HG03196 (cell line): ENCODE measurements at regions not wholly inside any gene's neighbourhood (a gene's known extent, or its start where the extent isn't known, plus 50 kb on each side); places are given as distances from the start of the nearest gene placed in this dataset.

Experiments
- ATAC-seq: cut with Tn5 transposase; IDR thresholded peaks from one replicate; pipeline ENCODE4 v1.9.1; 2021; ENCODE audit not compliant: unreplicated experiment

DNA sequence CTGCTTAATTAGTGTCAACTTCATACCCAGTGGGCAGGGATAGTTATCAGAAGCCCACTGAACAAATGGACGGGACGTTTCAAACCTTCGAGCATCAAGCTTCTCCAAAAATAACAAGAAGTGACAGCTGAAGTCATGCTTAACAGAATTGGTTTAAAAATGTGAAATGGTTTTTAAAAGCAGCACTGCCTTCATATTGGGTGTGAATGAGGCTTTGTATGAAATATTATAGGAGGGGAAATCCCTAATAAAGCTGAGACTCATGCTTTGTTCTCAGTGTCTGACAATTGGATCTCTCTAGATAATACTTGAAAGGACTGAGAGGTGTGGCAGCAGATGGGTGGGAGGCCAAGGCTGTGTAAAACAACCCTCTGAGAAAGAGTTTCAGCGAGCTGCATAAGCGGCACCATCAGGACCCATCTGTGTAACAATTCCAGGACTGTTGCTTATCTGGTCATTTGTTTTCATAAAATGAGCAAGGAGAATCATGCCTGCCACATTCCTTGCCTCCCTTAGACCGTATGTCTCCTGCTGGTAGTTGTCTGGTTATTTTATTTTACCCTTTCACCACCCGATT is 667.7 kb downstream of the DIAPH3 start:
- ATAC-seq: no peak

DNA sequence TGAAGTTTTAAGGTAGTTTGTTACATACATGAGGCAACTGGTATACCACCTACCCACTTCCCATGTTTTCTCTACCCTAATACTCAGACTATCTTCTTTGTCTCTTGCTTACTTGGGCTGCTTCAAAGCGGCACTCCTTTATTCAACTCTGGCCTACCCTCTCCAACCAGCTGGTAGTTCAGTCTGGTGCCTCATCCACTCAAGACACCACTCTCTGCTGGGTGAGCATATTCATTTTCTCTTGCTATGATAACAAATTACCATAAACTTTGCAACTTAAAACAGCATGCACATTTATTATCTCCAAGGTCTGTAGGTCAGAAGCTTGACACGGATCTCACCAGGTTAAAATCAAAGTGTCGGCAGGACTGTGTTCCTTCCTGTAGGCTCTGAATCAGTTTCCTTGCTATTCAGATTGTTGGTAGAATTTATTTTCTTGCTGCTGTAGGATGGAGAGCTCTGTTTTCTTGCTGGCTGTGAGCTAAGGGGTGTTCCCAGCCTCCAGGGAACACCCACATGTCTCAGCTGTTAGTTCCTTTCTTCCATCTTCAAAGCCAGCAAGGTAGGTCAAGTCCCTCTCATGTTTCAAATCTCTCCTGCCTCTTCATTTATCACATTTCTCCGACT is 666.0 kb downstream of the DIAPH3 start:
- ATAC-seq: no peak

DNA sequence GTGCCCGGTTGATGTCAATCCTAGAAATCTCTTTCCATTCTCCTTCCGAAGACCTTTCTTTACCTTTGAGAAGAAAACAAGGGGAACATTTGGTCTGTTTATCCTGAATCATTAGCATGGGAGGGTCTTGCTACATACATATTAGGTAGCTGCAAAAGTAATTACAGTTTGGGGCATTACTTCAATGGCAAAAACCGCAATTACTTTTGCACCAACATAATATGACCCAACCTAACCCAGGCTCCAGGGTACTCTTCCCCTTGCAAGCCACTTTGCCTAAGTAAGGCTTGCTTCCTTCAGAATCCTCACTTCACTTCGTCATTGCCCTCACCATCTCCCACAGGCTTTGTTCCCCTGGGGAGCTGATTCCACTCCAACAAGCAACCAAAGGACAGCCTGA is 662.7 kb downstream of the DIAPH3 start:
- no peak for ATAC-seq

DNA sequence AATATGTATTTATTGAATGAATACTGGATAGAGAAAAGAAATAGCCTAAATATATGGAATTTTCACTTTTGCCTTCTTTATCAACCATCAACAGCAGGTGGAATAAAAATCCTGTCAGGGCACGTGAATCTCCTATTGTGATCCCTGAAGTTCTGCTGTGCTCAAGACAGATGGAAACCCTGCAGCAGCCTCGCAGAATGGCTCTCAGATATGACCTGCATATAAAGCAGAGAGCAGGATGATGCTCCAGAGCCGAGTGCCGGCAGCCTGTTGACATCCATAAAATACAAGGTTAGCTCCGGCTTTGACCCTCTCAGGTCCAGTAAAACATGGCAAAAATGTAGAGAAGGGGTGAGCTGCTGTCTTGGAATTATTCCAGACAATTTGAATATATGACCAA is 659.3 kb downstream of the DIAPH3 start:
- ATAC-seq: no peak

DNA sequence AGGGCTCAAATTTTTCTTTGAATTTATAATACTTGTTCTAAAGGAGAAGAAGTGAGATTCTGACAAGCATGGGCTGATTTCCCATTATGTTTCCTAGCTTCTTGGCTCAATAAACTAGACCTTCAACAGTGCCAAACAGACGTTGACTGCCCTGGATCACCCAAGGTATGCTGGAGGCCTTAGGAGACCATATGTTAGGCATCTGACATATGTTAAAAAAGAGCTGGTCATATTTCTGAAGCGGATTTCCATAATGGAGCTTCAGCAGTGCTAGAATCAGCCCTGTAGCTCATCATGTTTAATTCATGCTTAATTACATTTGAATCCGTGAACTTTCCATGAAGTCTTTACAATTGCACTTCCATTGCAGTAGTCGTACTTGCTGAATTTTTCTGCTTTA is 653.3 kb downstream of the DIAPH3 start:
- ATAC-seq: no peak

DNA sequence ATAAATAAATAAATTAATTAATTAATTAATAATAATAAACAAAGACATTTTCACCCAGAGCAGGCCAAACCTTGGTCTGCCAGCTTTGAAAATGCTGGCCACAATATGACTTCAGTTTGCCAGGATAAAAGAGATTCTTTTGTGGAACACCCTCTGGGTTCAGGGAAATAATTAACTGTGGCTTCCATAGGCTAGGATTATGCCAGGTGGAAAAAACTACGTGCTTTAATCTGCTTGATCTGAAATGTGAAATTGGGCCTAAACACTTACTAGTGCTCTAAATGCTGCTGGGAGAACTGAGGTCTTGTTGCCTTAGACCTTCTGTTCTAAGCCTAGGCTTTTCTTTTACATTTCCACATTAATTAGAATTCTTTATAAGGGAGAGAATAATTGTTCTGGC is 650.0 kb downstream of the DIAPH3 start:
- no peak for ATAC-seq

DNA sequence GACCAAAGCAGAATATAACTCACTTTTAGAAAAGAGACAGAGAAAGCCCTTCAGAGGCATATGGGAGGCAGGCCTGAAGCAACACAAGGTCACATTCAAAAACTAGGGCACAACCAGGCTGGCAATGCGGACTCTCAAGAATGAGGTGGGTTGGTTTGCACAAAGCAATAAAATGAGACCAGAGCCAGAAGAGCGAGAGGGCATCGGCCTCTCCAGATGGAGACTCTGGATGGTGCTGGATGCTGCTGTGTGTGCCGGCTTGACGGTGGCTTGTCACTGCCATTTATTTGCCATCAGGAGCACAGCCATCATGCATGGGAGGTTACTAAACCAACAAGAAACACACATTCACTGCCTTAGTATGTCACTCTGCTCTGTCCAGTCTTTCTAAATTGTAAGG is 649.4 kb downstream of the DIAPH3 start:
- no peak for ATAC-seq

DNA sequence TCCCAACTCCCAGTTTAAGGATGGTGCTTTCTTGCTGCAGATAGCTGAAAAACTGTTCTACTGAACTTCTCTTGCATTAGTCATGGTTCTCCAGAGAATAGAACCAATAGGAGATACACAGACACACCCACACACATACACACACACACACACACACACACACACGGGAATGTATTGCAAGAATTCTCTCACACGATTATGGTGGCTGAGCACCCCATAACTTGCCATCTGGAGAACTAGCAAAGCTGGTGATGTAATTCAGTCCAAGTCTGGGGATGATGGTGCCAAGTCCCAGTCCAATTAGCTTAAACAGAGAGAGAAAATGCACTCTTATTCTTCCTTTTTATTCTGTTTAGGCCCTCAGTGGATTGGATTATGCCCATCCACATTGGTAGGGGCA is 643.9 kb downstream of the DIAPH3 start:
- ATAC-seq: no peak

DNA sequence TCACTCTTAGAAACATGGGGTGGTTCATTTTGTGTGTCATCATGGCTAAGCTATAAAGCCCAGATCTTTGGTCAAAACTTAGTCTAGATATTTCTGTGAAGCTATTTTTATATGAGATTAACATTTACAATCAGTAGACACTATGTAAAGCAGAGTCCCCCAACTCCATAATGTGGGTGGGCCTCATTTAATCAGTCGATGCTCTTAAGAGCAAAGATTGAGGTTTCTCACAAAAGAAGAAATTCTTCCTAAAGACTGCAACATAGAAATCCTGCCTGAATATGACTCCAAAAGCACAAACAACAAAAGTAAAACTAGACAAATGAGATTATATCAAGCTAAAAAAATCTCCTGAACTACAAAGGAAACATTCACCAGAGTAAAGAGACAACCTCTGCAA is 642.2 kb downstream of the DIAPH3 start:
- ATAC-seq: no peak

DNA sequence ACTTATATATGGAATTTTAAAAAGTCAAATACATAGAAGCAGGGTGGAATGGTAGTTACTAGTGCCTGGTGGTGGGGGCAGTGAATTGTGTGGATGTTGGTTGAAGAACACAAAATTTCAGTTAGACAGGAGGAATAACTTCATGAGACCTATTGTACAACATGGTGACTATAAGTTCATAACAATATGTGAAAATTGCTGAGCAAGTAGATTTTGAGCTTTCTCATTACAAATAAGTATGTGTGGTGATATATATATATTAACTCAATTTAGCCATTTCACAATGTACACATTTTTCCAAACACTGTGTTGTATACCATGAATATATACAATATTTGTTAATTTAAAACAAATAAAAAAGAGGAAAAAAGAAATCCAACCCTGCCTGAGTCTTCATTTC is 641.1 kb downstream of the DIAPH3 start:
- no peak for ATAC-seq

DNA sequence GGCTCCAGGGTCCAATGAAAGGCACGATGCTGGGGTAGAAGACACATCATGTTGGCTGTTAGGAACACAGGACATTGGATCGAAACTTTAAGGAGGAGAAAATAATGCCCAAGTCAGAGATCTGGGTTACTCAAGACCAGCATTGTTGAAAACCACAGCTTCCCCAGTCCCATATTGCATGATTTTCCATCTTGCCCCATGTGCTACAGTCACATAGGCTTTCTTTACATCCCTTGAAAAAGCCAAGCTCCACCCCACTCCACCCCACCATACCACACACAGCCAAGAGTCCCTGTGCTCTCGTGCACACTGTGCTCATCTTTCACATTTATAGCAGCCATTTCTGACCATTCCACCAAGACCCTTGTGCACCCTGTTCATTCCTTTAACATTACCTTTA is 636.2 kb downstream of the DIAPH3 start:
- ATAC-seq: no peak

DNA sequence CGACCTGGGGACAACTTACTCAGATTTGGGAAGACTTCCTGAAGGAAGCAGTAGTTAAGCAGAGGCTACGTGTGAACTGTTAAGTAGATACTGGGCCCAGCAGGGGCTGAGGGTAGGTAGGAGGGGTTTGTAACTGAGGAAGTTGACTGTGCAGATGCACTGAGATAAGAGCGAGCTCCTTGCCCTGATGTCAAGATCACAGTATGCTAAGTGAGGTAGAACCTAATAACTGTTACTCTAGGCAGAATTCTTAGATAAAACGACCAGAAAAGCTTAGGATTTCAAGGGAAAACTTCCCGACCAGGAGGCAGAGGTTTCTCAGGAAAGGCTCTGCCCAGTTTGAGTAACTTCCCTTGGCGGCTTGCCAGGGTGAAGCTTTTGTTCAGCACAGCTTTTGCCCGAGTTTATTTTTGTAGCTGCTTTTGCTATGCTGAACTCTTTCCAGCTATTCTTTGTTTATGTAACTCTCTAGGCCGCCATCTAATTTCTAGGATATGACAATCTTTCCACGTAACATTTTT is 632.1 kb downstream of the DIAPH3 start:
- no peak for ATAC-seq

DNA sequence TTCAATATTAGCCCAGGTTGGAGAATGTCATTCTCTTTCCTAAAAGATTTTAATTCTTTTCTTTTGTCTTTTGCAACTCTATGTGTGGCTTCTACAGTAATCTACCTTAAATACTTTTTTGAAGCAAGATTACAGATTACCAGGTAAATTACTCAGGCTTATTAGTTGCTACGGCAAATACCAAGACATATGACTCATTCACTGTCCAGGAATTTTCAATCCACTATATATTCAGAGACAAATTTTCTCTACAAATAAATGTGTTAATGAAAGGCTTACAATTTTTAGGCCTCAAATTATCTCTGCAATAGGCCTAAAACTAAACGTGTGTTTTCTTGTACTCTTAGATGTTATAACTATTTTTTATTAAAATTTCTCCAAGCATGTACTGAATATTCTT is 631.3 kb downstream of the DIAPH3 start:
- no peak for ATAC-seq

DNA sequence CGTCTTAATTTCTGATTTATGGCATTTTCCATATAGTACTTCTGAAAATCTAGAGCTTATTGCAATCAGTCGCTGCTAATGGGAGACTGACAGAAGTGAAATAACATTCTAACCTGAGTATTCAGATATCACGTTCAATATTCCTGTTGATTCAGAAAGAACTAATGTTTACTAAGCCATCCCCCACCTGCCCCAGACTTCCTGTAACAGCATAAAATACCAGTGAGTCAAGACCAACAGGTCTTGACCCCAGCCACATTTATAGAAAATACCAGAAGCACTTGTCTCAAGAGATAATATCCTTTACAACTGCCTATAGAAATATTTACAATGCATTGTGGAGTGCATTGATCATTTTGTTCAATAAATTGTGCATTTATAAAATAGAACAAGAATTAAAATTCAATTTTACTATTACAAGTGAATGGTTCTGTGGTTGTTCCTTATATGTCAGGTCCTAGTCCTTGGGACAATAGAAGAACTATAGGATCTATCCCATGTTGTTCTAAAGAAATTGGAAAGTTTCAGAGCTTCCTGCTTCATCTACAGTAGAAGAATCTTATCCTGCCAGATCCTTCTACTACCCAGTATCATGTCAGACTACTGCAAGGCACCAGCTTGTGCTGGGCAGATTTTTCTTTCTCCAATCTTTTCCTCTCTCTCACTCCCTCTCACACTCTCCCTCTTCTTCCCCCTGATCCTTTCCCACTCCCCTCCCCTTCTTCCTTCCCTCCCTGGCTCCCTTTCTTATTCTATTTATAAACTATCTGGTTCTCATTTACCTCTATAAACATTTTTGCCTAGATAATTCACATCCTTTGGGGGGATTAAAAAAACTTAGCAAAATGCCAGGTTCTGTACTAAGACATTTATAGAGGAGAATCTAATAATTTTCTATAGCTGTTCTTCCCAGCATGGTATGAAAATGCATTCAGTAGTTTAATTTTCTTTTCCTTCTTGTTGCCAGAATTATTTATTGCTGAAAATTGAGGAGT is 629.9 kb downstream of the DIAPH3 start:
- no peak for ATAC-seq

DNA sequence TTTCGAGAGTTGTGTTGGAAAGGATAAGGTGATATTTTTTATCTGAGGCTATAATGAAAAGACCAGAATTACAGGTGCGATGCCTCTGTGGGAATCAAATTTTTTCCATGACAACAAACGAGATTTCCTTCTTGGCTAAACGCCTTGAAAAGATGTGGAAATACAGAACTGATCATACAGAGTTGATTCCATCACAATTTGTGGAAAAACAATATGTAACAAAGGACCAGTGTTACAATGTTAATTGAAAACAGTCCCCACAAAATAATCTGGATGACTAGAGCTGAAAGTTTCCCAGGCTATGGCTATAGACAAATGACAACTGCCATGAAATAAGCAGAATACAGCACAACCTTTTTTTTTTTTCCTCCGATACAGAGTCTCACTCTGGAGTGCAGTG is 628.9 kb downstream of the DIAPH3 start:
- ATAC-seq: no peak

DNA sequence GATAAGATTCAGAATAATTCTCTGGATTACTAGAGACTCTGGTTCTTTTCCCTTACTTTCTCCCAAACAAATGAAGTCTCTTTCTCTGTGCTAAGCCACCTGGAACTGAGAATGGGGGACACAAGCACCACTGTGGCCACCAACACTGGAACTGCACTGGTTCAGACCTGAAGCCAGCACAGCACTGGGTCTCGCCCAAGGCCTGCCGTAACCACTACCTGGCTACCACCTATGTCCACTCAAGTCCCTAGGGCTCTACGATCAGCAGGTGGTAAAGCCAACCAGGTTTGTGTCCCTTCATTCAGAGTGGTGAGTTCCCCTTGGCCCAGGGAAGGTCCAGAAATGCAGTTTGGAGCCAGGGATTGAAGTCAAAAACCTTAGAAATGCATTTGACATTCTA is 626.2 kb downstream of the DIAPH3 start:
- no peak for ATAC-seq

DNA sequence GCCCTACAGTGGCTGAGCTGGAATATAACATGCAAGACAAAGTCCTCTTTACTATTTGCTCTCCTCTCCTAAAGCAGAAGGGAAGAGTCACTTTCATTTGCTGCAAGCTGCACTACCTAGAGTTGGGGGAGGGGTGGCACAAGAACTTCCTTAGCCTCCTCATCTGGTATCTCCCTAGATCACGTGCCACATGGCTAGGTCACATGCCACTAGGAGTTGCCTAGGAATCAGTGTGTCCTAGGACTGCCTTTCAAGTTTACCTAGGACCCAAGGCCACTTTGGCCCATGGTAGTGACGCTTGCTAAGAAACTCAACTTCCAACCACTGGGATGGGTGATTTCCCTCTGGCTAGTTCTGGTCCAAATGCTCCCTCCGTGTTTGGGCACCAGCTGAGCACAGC is 625.2 kb downstream of the DIAPH3 start:
- ATAC-seq: no peak

DNA sequence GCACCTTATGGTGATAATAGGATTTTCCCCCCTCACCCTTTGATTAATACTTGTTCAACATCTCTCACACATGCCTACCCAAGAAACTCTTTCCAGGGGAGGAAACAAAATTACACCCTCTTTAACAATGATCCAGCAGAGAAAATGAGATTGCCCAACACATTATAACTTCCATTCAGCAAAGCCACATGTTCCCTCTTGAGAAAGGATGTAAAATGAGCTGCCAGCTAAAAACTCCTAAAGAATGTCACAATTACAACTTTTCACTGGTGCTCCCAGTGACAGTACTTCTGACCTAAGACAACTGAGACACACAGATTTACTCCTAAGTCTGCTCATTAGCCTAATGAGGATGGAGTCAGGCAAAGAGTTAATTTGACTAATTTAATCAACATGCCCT is 621.4 kb downstream of the DIAPH3 start:
- no peak for ATAC-seq

DNA sequence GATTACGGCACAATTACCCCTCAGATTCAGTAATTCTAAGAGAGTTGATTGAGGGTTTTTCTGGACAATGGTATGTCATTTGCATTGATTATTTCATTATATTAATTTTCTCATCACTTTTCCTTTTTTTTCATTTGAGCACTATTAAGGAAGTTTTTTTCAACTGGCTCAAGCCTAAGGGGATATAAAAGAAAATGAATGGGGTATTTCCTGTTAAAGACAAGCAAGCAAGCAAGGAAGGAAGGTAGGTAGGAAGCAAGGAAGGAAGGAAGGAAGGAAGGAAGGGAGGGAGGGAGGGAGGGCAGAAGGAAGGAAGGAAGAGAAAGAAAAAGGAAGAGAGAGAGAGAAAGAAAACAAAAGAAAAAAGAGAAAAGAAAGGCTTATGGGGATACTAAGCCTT is 620.3 kb downstream of the DIAPH3 start:
- ATAC-seq: no peak

DNA sequence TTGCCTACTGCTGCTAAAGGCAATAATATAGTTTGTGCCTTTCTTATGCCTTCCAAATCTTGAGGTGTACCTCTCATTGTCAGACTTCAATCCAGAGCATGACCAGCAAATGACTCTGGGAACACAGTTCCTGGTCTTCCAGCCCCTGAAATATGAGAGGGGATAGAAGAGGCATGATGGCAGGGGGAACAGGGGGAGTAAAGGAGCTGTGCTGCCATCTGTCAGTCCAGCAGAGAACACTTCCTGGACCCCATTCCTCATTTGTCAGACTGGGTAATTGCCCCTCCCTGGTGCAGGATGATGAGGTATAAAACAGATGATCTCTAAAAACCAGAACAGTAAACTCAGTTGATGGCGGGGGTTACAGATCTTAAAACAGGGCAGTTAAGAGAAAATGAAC is 618.7 kb downstream of the DIAPH3 start:
- ATAC-seq: no peak

DNA sequence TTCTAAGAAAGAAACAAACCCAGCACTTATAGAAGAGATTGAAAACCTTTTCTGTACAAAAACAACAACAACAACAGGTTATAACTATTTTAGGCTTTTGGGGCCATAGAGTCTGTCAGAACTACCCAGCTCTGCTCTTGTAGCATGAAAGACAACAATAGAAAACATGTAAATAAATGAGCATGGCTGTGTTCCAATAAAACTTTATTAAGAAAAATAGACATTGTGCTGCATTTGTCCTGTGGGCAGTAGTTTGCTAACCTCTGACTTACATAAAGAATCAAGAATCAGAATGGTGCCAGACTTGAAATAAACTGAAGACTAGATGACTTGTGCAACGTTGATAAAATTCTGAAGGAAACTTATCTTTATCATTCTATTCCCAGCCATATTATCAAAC is 617.5 kb downstream of the DIAPH3 start:
- no peak for ATAC-seq

DNA sequence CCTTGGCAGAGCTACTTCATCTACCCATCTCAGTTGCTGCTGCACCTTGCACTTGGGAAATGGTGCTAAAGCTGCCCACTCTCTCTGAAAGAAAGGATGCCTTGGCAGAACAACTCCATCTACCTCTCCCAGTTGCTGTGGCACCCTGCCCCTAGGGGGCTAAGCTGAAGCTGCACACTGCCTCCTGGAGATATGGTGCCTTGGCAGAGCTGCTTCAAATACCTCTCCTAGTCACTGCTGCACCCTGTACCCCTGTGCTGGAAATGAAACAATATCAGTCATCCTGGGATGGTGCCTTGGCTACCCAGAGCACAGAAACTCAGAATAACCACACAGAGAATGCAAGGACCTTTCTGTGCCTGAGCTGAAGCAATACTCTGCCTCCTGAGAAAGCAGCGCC is 615.8 kb downstream of the DIAPH3 start:
- ATAC-seq: no peak
